NCI-H2171 treated with DMSO at 0.1 percent for 48 hours (cell line): ENCODE measurements at regions not wholly inside any gene's neighbourhood (a gene's known extent, or its start where the extent isn't known, plus 50 kb on each side); places are given as distances from the start of the nearest gene placed in this dataset.

ENCODE experiments used
- DNase-seq: peaks from one replicate; lab custom pipeline; 2025; lab: John Stamatoyannopoulos, UW

- no peak for DNase-seq
Measured at GRCh38 chr2:81549646-81550045, 1245.1 kb upstream of the LRRTM1 start.

- no peak for DNase-seq
Measured at GRCh38 chr2:81545626-81546025, 1241.1 kb upstream of the LRRTM1 start.

GRCh38 chr2:81542119-81542518 is 1237.6 kb upstream of the LRRTM1 start:
- no peak for DNase-seq

- DNase-seq: no peak
Measured at GRCh38 chr2:81529944-81530343, 1225.4 kb upstream of the LRRTM1 start.

- DNase-seq: no peak
Measured at GRCh38 chr2:81528852-81529480, 1224.4 kb upstream of the LRRTM1 start.

DNA sequence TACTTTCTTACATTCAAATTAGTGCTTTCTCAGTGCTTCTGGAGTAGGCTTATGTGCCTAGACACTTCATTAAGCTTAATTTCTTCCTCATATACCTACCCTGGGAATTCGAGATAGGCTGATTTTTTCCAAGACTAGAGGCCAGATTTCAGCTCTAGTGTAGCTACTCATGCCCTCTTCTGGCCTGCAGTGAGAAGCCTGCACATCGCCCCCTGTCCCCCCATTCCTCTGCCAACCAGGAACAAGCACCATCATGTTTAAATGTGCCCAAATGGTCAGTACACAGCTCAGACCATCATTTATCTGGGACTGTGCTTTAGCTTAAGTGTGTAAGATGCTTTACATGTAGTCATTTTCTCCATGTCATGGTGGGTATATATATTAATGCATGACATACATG is 1218.8 kb upstream of the LRRTM1 start:
- no peak for DNase-seq

DNA sequence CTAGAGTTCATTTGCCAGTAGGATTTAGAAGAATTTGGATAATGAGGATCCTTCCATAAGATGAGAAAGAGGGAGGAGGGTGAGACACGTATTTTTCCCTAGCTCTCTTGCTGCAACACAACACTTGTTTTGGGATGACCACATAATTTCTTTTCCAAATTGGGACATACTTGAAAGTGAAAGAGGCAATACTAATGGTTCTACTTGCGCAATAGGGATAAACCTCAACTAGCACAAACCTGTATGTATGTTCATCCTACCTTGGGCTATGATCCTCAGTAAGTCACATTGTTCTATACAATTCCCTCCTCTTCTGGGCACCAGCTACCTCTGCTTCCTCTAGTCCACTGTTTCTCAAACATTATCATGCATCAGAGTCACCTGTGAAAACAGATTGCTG is 1208.8 kb upstream of the LRRTM1 start:
- DNase-seq: no peak

DNA sequence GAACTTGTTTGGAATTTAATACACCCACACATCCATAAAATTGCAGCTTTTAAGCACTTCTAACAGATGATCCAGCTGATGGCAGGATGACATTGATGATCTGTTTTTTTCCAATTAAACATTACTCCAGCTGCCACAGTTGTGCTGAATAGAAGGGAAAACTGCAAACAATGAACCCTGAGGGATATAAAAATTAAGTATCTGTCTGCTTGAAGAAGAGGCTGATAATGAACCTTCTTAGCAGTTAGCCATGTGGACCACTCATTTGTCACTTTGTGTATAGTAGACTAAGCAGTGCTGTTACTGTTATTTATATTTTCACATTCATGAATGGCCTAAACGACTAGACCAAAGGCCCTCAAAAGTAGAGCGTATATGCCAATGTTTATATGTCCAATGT is 1201.0 kb upstream of the LRRTM1 start:
- no peak for DNase-seq

GRCh38 chr2:81495556-81495955 is 1191.0 kb upstream of the LRRTM1 start:
- DNase-seq: no peak

DNA sequence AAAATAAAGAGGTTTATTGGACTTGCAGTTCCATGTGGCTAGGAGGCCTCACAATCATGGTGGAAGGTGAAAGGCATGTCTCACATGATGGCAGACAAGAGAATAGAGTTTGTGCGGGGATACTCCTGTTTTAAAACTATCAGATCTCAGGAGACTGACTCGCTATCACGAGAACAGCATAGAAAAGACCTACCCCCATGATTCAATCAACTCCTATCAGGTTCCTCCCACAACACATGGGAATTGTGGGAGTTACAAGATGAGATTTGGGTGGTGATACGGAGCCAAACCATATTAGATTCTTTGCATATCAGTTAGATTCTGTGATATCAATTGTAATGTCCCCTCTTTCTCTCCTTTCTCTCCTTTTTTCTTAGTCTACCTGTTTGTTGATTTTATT is 1178.7 kb upstream of the LRRTM1 start:
- no peak for DNase-seq

- no peak for DNase-seq
Measured at GRCh38 chr2:81481994-81482368, 1177.4 kb upstream of the LRRTM1 start.

GRCh38 chr2:81481242-81481993 is 1176.9 kb upstream of the LRRTM1 start:
- DNase-seq: no peak

DNA sequence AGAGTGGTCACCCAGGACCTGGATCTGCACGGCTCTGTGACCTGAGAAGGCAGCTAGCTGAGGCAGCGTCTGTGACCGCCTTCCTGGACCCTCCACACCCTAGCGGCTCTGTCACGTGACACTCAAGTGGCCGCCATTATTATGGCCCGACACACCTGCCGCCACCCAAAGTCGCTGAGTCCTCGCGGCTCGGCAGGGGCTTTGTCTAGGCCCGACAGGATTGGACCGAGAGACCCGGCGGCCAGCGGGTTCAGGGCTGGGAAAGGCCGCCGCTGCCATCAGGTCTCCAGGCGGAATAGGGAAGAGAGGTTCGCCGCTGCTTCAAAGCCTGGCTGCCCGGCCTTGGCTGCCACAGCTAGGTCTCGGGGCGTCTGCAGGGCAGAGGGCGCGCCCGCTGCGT is 1162.5 kb upstream of the LRRTM1 start:
- no peak for DNase-seq

DNA sequence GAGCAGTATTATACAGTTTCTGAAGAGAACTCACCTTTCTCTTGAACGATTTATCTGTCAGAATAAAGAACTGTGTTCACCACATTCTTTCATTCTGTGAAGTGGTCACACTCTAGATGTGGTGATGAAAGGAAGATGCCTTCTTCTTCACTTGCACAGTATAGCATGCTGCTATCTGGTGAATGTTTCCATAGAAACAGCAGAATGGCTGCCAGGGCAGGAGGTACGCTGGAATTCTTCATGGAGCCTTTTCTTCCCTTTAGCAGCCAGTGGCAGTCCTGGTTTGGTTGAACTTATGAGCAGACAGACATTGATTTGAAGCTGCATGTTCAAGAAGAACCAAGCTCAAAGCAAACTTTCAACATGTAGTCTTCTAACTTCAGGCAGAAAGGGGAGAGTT is 1157.9 kb upstream of the LRRTM1 start:
- DNase-seq: no peak

- no peak for DNase-seq
Measured at GRCh38 chr2:81445176-81445575, 1140.6 kb upstream of the LRRTM1 start.

- DNase-seq: no peak
Measured at GRCh38 chr2:81437456-81438000, 1133.0 kb upstream of the LRRTM1 start.

DNA sequence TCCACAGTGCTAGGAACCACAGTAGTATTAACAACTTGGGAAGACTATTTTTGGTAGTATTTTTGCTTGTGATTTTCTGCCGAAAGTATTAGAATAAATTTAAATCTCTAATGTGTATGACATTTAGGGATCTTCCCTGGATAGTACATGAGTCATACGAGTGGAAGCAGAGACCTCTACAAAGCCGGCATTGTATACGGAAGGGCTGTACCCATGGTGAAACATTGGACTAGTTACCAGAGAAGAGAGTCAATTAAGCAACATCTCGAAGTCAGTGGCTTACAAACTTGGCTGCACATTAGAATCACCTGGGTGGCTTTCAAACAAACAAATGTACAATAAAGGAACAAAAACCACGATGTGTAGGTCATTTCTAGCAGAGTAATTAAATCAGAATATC is 1131.7 kb upstream of the LRRTM1 start:
- DNase-seq: no peak

DNA sequence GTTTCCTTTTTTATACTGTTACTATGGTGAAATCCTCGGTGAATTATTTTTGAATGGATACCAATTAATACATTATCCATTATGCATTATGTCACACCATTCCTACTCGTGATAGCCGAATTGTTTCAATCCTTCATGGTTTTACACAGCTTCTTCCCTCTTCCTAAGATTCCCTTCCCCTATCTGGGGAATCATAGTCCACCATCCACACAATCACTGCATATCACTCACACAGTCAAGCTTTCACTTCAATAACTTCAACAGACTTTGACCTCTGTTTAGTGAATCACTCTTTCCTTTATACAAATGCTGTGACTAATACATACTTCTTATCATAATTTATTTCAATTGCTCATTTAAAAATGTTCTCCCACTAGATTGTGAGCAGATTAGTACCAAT is 1108.1 kb upstream of the LRRTM1 start:
- no peak for DNase-seq

DNA sequence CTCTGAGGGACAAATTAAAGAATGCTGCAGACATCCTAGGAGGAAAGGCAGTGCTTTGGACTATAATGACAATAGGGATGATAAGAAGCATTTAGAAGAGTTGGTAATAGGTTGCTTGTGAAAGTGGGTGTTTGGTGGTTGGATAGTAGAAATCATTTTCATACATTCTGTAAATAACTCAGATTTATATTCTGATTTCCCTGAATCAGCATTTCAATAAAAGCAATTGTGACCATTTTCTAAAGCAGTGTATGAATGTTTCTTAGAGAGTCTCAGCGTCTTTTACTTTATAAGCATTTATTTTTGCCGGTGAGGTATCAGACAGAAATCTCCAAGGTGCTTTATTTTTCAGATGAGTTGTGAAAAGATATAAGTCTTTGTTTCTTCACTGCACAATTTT is 1099.0 kb upstream of the LRRTM1 start:
- no peak for DNase-seq

DNA sequence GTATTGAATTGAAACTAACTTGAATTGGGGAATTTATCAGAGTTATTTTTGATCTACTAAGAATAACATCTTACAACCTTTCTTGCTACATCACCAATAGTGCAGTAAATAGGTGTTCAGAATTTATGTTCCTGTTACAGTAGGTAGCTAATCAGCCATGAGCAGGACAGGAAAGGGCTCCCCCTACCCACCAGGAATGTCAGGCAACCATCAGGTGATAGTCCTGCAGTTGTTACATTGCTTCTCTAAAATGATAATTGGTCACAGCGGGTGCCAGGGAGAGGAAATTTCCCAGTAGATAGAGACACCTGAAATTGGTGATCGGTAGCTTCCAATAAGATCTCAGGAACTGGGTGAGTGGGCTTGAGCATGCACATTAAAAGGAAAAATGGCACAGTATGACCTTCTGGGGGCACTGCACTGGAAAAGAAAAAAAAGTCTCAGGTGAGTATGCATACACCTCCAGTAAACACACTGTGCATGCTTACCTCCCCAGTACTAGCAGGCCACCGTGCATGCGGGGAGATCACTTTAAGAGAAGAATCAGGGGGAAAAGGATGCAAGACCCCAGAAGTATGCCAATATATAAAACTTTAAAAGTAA is 1092.0 kb upstream of the LRRTM1 start:
- no peak for DNase-seq

DNA sequence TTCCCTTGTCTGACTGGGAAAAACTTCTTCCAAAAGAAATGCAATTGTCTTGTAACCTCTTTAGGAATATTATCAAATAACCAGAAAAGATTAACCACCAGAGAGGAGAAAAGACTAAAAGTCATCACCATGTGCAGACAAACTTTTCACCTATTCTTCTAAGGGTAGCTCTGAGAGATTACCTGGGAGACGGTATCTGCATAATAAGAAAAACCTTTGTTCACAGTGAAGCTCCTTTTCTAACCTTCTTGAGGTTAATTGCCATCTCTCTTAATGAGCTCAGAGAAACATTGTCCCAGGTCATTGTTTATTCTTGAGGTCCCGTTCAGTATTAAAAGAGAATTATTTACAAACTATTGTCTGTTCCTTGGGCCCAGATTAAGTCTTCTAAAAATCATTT is 1091.2 kb upstream of the LRRTM1 start:
- DNase-seq: no peak

DNA sequence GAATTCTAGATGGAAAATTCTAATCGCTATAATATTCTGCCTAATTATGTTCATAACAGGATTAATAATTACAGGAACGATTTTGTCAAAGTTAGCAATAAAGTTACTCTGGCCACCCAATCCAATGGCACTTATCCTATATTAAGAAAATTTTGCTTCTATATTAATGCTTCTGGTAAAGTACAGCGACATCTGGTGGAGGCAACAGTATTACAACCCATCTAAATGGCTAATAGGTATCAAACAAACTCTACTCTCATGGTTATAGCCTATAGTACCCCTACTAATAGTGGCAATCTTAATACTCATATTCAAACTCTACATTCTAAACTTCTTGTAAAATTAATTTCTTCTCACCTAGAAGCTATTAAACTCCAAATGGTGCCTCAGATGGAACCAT is 1084.7 kb upstream of the LRRTM1 start:
- no peak for DNase-seq

- DNase-seq: no peak
Measured at GRCh38 chr2:81363800-81364199, 1059.2 kb upstream of the LRRTM1 start.
